Urothelium cell line (cell line): ENCODE measurements at regions not wholly inside any gene's neighbourhood (a gene's known extent, or its start where the extent isn't known, plus 50 kb on each side); places are given as distances from the start of the nearest gene placed in this dataset.
"Not testable (repeated sequence)": the region's sequence is repeated elsewhere in the genome, so short reads cannot be mapped to it uniquely, and the experiment has no call there.

Source experiments
- DNase-seq: peaks from one replicate; pipeline ENCODE4 v3.0.0; 2011; ENCODE audit warnings: low spot score, mixed read lengths
- FAIRE-seq: peaks from 2 replicates; lab custom pipeline; 2011; peaks lifted over from hg19 to GRCh38; lab: Jason Lieb, UNC

DNA sequence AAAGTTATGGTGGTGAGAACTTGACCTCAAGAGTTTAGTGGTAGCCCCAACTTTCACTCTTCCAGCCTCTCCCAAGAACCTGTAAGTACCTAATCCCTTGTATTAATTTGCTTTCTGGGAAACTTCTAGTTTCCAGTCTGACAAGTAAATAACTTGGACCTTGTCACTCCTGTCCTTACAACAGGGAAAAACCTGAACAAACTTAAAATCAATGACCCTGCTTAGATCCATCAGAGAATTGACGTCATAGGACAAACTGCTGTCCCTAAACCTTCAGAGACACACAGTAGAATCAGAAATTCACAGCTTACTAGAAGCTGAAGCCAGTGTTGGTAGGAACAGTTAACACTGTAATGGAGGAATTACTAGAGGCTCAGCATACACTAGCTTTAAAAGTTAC lies 60.0 kb upstream of the DCLK2 start:
- FAIRE-seq (no peak), DNase-seq (no peak)

DNA sequence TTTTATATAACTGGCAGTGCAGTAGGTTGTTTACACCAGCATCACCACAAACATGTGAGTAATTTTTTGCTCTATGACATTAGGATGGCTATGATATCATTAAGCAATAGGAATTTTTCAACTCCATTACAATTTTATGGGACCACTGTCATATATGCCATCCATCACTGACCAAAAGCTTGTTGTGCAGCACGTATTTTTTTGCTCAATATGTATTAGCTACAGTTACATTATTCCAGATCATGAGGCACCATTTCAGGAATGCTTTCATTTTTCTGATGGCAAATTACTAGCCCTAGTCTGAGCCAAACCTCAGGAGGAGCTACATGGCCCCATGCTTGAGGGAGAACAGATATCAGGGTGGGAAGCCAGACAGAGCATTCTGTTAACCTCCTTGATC lies 56.8 kb upstream of the DCLK2 start:
- FAIRE-seq: no peak

DNA sequence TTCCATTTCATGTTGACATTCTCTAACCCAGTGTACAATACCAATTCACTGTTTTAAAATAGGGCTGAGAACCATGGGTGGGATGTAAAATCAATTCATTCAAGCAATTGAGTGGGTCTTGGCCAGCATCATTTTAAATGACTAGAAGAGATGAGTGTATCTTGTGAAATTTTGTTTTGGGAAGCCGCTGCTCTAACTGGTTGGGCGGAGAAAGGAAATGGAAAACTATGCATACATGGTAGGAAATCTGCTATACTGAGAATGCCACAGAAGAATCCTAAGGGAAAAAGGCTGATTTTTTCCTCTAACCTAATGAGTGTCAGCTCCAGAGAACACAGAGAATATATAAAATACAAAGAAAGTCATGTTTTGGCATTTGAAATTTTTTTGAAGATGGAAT lies 54.8 kb upstream of the DCLK2 start:
- FAIRE-seq: no peak

More for the DNA sequence above, 56.8 kb upstream of the DCLK2 start:
- no peak for DNase-seq

DNA sequence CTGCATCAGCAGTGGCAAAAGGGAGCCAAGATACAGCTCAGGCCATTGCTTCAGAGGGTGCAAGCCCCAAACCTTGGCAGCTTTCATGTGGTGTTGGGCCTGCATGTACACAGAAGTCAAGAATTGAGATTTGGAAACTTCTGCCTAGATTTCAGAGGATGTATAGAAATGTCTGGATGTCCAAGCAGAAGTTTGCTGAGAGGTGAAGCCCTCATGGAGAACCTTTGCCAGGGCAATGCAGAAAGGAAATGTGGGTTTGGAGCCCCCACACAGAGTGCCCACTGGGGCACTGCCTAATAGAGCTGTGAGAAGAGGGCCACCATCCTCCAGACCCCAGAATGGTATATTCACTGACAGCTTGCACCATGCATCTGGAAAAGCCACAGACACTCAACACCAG lies 51.3 kb upstream of the DCLK2 start:
- not testable (repeated sequence) for DNase-seq, FAIRE-seq

More for the DNA sequence above, 54.8 kb upstream of the DCLK2 start:
- no peak for DNase-seq
